Body of pancreas (tissue), 4 donors: ENCODE measurements at regions not wholly inside any gene's neighbourhood (a gene's known extent, or its start where the extent isn't known, plus 50 kb on each side); places are given as distances from the start of the nearest gene placed in this dataset.

Experiments
- POLR2A ChIP-seq, 3 donors: fragments of 450-650 bp; IDR thresholded peaks; one replicate each; pipeline ENCODE4 v1.6.1; 2016; ENCODE audit warnings: antibody characterized with exemption in 3 of 3, mild to moderate bottlenecking in 2 of 3
- TF ChIP-seq, protein P1 (sequence below), 7 experiments: fragments of 450-650 bp in 4 of 7; fragments of 200-600 bp in 3 of 7; sonication (generic) in 3 of 7; IDR thresholded peaks; one replicate each; pipeline ENCODE4 v1.5.1; 2016 to 2019; ENCODE audit warnings: antibody characterized with exemption in 7 of 7

DNA sequence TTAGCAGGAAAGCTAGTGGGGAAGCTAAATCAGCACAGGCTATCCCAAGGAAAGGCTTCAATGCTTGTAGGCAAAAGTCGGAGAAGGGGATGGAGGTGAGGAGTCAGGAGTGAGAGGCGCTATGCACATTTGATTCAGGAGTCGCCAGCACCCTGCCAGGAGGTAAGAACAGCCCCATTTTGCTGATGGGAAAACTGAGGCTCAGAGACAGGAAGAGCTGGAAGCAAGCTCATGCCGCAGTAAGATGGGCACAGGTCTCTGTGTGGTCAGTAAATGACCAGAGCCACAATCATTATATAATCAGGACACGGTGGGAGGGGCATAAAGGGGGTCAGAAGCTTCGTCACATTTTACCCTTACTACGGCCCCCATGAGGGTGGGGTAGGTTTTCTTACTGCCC is 504.4 kb downstream of the MN1 start:
- TF ChIP-seq POLR2A (IDR thresholded peaks at IDR 0.05) = no peak
- TF ChIP-seq, protein P1, sequence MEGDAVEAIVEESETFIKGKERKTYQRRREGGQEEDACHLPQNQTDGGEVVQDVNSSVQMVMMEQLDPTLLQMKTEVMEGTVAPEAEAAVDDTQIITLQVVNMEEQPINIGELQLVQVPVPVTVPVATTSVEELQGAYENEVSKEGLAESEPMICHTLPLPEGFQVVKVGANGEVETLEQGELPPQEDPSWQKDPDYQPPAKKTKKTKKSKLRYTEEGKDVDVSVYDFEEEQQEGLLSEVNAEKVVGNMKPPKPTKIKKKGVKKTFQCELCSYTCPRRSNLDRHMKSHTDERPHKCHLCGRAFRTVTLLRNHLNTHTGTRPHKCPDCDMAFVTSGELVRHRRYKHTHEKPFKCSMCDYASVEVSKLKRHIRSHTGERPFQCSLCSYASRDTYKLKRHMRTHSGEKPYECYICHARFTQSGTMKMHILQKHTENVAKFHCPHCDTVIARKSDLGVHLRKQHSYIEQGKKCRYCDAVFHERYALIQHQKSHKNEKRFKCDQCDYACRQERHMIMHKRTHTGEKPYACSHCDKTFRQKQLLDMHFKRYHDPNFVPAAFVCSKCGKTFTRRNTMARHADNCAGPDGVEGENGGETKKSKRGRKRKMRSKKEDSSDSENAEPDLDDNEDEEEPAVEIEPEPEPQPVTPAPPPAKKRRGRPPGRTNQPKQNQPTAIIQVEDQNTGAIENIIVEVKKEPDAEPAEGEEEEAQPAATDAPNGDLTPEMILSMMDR (IDR thresholded peaks at IDR 0.05) = no peak
